MV-4-11 (cell line): ENCODE measurements at regions not wholly inside any gene's neighbourhood (a gene's known extent, or its start where the extent isn't known, plus 50 kb on each side); places are given as distances from the start of the nearest gene placed in this dataset.
"Not testable (repeated sequence)": the region's sequence is repeated elsewhere in the genome, so short reads cannot be mapped to it uniquely, and the experiment has no call there.

Source experiments
- DNase-seq: peaks from one replicate; lab custom pipeline; 2025; lab: John Stamatoyannopoulos, UW

DNA sequence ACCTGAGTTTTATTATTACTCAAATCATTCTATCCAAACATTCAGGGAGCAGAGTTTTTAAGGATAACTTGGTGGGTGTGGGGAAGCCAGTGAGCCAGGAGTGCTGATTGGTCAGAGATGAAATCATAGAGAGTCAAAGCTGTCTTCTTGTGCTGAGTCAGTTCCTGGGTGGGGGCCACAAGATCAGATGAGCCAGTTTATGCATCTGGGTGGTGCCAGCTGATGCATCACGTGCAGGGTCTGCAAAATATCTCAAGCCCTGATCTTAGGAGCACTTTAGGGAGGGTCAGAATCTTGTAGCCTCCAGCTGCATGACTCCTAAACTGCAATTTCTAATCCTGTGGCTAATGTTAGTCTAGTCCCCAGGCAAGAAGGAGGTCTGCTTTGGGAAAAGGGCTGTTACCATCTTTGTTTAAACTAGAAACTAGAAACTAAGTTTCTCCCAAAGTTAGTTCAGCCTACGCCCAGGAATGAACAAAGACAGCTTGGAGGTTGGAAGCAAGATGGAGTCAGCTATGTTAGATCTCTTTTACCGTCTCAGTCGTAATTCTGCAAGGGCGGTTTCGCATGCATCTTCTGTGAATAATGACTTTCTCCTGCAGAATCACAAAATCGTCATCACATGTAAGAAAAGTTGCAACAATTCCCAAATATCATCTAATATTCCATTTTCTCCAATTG, 97.5 kb downstream of the ZNF664 start:
- not testable (repeated sequence) for DNase-seq

DNA sequence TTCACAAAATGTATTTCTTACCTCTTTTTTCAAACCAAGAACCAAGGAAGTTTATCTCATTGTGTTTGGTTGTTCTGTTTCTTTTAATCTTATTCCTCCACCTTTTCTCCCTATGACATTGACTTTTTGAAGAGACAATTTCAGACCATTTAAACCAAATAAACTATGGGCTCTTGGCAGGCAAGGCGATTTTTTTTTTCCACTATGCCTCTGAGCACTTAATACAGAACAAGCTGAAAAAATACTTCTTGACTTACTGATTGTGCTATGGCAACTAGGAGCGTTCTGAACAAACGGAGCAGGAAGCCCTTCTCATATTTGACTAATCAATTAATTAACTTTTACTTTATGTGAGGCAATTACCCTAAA, 98.0 kb downstream of the ZNF664 start:
- no peak for DNase-seq

DNA sequence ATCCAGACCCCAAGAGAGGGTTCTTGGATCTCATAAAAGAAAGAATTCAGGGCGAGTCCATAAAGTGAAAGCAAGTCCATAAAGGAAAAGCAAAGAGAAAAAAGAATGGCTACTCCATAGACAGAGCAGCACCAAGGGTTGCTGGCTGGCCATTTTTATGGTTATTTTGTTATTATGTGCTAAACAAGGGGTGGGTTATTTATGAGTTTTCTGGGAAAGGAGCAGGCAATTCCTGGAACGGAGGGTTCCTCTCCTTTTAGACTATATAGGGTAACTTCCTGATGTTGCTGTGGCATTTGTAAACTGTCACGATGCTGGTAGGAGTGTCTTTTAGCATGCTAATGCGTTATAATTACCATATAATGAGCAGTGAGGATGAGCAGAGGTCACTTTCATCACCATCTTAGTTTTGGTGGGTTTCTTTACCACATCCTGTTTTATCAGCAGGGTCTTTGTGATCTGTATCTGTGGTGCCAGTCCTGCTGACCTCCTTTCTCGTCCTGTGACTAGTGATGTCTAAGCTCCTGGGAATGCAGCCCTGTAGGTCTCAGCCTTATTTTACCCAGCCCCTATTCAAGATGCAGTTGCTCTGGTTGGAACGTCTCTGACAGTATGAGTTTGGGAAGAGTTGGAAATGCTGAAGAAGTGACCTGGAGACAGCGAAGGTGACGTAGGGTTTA, 100.5 kb downstream of the ZNF664 start:
- DNase-seq = no peak

DNA sequence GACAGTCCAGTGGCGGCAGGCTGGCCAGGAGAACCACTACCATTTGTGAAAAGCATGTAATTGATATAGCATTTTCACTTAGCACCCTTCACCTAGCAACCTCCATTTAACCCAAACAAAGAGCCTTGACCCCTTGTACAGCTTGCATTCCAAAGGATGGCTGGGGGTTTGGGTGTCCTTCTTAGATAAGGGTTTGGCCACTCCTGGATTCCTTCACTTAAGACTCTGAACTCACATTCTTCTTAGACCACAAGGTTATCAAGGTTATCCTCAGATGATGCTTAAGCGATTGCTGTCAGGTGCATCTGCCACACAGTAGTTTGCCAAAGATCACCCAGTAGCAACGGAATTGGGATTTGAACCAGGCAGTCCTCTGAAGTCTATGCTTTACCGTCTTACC, 102.8 kb downstream of the ZNF664 start:
- DNase-seq = no peak

DNA sequence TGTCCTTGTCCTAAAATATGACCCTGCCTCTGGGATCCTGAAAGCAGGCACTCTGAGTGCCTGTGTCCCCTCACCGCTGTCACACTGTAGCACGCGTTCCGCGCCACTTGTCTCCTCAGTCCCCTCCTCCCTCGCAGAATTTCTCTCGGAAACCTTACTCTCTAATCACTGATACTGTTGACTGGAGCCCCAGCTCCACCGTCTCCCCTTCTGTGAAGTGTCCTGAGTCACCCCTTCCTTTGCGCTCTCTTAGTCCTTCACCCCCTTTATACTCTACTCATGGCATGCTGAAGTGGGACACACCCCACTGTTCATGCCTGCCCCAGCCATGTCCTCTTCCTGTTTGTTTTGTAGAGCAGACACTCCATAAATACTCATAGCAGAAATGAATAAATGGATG, 104.7 kb downstream of the ZNF664 start:
- no peak for DNase-seq

DNA sequence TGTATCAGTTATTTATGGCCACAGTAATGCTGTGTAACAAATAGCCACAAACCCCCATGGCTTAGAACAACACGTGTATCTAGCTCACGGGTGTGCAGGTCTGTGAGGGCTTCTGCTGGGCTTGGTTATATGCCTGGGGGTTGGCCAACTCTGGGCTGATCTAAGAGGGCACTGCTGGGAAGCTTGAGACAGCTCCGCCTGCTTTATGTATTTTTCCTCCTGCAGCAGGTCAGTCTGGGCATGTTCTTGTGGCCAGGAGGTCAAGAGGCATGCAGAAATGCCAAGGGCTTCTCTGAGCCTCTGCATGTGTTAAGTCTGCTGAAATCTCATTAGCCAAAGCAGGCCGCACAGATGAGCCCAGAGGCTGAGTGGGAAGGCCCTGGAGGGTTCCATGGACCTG, 105.8 kb downstream of the ZNF664 start:
- no peak for DNase-seq

DNA sequence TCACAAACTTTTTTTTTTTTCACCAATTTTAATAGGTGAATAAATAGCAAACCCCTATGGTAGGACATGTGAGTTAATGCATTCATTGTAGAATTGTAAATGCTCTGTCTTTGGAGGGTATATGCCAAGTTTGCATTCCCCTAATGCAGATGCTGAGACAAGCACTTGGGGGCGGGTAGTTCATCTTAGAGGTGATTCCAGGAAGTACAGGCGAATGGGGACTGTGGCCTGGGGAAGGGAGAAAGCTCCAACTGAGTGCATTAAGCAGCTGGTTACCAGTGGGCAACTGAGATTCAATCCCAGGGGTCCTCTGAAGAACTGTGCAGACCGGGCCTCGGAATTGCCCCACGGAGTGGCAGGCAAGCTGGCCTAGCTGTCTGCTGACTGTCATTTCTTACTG, 107.6 kb downstream of the ZNF664 start:
- DNase-seq = no peak

DNA sequence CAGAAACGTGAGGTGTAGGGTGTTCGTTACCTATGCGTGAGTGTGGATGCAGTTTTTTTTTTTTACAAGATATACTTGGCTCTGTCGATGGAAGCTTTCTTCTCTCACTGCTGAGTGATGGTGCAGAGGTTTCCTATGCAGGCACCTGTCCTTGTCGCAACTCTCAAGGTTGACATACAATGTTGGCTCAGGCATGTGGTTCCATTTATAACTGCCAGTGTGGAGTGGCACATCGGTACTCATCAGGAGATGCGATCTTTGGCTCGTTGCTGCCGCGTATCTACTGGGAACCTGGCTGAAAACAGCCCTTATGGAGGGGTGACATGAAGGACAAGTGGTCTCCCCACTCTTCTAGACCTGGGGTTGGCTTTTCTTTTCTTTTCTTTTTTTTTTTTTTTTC, 109.0 kb downstream of the ZNF664 start:
- DNase-seq = no peak

DNA sequence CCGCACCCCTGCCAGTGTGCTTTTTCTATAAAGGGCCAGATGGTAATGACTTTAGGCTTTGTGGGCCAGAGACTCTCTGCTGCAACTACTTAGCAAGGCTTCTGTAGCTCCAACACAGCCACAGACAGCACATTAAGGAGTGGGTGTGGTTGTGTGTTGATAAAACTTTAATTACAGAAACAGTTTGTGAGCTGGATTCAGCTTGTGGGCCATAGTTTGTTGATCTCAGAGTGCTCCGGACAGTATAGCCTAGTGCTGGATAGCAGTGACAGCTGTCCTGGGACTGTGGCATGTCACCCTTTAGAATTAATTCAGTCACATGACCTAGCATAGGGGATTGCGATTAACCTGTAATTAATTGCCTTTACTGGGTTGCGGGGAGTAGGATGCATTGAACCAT, 109.7 kb downstream of the ZNF664 start:
- DNase-seq = no peak

DNA sequence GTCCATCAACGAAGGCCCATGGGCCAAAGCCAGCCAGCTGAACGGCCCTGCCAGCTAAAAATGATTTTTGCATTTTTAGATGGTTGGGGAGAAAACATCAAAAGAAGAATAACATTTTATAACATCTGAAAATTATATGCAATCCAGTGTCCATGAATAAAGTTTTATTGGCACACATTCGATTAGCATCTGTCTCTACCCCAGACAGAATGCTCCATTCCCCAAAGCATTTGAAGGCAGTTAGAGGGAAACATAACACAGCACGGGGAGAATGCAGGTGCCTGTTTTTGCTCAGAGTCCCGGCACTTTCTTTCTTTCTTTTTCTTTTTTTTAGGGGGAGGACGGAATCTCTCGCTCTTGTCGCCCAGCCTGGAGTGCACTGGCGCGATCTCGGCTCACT, 110.7 kb downstream of the ZNF664 start:
- no peak for DNase-seq

DNA sequence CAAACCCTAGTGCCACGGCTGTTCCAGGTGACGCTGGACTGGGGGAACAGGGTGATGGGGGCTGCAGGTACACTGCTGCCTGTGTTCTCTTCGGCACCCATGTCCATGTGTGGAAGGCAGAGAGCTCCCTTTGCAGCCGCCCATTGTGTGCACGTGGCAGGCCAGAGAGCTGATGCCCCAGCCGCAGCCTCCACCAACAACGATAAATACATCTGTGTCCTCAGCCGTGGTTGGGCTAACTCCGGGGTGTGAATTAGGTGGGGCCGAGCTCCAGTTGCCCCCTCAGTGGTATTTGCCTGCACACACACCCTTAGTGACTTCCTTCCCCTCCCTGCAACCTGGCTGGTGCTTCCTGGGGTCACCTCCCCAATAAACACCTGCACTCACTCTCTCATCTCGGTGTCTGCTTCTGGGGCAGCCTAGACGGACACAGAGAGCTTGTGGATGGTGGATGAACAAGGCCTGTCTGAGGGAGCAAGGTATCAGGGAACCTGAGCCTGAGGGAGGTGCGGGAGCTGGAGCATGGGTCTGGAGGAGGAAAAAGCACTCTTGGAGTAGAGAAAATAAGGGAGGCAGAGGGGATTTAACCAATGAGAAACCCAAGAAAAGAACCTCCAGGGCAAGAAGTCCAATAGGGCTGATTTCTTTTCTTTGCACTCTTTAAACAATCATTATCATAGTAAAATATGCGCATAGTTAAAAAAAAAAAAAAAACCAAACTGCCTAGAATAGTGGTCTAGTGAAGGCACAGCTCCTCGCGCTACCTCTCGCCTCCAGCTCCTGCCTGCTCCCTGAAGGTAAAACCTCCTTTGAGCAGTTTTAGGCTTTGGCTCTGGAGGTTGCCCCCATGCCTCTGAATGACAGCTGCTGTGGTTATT, 112.6 kb downstream of the ZNF664 start:
- no peak for DNase-seq

DNA sequence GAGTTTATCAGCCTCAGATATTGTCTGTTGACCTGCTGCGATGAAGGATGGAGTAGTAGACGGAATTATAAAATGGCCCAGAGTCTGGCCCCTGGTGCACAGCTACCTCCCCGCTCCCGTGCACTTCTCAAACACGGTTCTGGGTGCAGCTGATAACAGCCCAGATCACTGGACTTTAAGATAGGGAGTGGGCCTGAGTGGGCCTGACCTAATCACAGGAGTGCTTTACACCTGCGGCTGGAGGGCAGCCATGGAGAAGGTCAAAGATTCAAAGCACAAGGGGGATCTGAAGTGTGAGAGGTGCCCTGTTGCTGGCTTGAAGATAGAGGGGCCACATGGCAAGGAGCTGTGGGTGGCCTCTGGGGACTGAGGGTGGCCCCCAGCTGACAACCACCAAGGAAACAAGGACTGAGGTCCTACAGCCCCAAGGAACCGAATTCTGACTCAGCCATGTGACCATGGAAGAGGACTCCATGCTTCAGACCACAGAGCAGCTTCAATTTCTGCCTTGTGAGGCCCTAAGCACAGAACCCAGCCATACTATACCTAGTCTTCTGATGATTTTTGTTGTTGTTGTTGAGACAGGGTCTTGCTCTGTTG, 113.4 kb downstream of the ZNF664 start:
- DNase-seq = no peak

DNA sequence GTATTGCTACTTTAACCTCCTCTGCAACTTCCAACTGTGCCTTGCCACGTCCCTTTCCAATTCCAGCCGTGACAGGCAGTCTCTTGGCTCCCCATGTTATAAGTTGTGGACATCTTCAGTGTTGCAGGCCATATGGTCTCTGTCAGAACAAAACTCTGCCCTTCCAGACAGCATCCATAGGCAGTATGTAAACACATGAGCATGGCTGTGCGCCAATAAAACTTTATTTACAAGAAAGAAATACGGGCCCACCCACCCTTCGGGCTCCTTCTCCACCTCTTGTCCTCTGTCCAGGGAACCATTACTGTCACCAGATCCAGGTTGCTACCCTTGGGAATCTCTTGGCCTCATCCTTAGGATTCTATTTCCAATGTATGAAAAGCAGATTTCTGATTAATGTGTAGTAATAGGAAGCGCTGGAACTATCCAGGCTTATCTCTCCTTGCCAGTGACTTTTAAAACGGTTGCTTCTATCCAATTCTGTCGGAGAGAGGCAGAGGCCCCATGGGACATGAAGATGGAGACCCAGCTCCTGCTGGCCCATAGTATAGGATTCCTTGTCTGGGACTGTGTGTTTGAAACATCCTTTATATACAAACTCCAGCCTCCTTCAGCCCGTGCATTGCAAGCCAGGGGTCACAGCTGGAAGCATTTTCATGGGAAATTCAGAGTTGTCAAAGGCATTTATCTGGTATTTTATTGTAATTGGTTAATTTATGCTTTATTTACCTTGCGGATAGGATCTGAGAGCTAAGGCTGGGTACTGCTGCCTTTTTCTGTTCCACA, 114.4 kb downstream of the ZNF664 start:
- DNase-seq = no peak

DNA sequence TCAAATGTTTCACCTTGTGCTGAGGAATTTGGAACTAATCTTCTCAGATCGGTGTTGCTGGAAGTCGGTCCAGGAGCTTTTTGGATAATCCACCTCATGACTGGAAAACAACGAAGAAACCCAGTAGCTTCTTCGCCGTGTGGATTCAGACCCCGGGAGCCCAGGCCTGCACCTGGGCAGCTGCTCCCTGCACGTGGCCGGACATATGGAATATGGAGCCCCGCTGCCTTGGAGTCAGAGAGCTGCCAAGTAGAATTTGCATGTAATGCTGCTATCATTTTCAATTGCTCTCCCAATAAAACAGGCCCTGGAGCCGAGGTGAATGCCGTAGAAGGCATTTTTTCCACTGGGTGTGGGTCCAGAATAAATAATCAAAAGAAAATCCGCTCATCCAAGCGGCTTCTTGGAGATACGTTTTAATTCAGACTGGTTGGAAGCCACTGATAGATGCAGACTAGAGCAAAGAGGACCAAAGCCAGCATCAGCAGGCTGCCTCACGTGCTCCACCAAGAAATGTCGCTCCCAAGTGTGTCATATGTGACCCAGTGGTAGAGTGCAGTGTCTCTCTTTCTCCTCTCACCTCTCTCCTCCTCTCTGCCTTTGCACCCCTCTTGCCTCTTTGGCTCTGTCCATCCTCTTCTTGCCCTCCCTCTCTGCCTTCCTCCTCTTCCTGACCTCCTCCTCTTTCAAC, 115.3 kb downstream of the ZNF664 start:
- DNase-seq = no peak

DNA sequence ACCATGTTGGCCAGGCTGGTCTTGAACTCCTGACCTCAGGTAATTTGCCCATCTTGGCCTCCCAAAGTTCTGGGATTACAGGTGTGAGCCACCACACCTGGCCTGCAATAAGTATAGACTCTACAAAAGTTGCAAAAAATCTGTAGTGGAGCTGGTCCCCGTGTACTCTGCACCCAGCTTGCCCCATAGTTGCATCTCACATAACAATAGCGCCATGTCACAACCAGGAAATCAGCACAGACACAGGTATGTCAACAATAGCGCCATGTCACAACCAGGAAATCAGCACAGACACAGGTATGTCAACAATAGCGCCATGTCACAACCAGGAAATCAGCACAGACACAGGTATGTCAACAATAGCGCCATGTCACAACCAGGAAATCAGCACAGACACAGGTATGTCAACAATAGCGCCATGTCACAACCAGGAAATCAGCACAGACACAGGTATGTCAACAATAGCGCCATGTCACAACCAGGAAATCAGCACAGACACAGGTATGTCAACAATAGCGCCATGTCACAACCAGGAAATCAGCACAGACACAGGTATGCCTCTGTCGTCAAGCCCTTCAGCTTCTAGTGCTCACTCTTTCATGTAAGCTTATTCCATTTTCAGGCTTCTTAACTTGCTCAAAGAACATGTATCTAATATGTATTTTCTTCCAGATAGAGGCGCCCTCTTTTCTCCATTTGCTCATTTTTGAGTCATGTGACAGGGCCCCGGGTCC, 116.3 kb downstream of the ZNF664 start:
- not testable (repeated sequence) for DNase-seq

DNA sequence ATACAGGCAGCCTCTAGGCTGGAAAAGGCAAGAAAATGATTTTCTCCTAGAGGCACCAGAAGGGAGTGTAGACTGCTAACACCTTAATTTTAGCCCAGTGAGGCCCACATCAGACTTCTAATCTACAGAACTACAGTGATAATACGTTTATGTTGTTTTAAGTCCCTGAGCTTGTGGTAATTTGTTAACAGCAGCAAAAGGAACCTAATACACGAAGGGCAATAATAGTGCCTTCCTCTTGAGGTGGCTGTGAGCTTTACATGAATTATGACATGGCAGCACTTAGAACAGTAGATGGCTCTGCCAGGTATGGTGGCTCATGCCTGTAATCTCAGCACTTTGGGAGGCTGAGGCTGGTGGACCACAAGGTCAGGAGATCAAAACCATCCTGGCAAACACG, 118.8 kb downstream of the ZNF664 start:
- DNase-seq = no peak

DNA sequence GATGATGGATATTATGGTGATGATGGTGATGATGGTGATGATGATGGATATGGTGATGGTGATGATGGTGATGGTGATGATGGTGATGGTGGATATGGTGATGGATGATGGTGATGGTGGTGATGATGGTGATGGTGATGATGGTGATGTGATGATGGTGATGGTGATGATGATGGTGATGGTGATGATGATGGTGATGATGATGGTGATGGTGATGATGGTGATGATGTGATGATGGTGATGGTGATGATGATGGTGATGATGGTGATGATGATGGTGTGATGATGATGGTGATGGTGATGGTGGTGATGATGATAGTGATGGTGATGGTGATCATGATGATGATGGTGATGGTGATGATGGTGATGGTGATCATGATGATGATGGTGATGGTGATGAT, 119.5 kb downstream of the ZNF664 start:
- not testable (repeated sequence) for DNase-seq

DNA sequence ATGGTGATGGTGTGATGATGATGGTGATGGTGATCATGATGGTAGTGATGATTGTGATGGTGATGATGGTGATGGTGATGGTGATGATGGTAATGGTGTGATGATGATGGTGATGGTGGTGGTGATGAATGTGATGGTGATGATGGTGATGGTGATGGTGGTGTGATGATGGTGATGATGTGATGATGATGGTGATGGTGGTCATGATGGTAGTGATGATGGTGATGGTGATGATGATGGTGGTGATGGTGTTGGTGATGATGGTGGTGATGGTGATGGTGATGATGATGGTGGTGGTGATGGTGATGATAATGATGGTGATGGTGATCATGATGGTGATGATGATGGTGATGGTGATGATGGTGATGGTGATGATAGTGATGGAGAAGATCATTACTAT, 120.3 kb downstream of the ZNF664 start:
- DNase-seq = no peak

DNA sequence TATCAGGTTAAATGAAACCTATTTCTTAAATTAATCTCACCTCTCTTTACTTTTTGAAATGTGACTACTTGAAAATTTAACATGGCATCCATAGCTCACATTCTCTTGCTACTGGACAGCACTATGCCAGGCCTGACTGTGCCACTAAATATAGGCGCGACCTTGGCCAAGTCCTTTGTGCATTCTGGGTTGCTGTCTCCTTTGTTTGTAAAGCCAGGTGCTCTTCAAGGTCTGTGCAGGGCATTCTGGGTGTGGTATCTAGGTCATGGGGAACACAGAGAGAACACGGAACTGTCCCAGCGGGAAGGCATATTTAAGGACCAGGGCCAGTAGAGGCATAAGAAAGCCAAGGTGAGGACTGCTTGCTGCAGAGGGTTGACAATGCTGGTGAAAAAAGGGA, 121.2 kb downstream of the ZNF664 start:
- DNase-seq = no peak

DNA sequence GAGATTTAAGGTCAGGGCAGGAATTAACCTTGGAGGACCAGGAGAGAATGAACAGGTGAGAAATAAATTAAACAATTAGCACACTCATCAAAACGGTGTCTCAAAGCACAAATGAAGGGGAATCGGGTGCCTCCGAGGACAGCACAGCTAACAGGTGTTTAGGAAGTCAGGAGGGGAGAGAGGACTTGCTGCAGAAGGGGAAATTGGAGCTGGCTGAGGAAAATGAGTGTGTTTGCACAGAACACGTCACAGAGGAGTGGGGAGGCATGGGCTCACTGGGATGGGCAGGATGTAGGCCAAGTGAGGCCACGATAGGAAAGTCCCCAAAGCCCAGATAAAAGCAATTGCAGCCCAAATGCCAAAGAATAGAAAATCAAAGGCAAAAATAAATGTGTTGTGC, 121.7 kb downstream of the ZNF664 start:
- DNase-seq = no peak

DNA sequence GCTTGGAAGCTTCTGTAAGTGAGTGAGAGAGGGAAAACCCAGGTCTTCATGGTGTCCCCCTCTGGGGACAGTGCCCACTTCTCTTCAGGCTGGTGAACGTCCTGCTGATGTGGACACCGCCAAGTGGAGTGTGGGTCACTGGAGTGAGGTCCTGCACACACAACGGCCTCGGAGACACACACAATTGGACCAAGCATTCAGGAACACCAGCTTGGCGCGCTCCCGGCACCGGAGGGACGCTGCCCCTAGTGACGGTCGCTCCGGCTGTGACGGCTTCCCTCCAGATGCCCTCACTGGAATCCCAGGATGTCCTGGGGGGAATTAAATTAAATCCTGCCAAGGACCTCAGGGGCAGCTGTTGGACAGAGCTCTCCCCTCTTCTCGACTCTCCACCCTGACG, 123.1 kb downstream of the ZNF664 start:
- no peak for DNase-seq
